NCI-H2196 treated with DMSO at 0.1 percent for 48 hours (cell line): ENCODE measurements at regions not wholly inside any gene's neighbourhood (a gene's known extent, or its start where the extent isn't known, plus 50 kb on each side); places are given as distances from the start of the nearest gene placed in this dataset.

Source experiments
- DNase-seq: peaks from one replicate; lab custom pipeline; 2025; ENCODE audit not compliant: unreplicated experiment; lab: John Stamatoyannopoulos, UW

DNA sequence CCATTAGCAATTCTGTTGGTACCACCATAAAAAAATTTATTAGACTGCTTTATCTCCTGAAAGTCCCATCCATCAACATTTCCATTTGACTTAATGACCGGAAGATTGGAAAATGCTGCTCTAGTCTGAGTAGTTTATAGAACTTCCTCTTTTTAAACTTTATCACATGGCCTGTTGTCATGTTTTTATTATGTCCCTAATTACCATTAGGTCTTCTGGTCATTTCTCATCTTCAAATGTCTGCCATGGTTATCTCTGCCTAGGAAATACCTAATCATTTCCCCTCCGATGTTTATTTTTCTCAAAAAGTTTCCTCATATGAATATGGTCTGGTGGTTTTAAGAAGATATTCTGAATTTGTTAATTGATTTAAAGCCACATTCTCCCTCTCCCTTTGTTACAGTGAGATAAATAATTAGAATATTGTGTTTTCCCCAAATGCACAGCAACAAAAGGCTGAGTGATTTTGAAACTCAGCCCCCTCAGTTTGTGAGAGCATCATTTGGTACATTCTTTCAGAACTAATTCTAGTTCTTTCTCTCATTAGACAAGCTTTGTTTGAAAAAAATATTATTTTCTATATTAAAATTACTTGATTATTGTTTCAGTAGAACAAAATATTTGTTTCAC lies 317.1 kb upstream of the ST6GAL2 start:
- no peak for DNase-seq

DNA sequence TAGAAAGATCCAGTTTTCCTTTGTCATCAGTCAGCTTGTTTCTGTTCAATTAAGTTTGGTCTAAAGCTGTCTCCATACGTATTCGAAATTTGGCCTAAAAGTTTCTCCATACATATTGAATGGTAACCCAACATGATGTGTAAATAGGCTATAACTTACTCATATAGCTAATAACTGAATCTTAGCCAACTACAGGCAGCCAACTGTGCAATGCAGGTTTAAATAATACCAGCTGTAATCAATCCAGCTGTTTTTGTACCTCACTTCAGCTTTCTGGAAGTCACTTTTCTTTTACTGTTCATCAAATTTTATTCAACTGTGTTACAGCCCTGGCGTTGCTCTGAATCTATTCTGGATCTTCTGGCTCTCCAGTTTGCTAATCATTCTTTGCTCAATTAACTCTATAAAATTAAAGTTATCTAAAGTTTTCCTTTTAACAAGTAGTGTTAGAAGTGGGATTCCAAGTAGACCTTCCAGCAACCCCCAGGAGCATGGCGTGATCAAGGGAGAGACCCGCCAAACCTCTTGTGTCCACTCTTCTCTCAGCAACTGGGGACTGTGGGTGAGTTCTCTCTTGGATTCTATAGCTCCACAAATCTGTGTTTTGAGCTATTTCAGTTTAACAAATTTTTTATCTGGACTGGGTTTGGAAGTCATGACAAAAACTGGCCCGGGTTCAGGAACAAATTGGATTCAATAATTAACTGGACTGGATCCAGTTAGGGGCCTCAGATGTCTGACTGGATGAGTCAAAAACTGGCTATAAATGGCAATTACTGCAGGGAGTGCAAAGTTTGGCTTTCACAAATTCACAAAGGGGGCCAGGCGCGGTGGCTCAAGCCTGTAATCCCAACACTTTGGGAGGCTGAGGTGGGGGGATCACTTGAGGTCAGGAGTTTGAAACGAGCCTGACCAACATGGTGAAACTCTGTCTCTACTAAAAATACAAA lies 329.7 kb upstream of the ST6GAL2 start:
- DNase-seq = no peak

DNA sequence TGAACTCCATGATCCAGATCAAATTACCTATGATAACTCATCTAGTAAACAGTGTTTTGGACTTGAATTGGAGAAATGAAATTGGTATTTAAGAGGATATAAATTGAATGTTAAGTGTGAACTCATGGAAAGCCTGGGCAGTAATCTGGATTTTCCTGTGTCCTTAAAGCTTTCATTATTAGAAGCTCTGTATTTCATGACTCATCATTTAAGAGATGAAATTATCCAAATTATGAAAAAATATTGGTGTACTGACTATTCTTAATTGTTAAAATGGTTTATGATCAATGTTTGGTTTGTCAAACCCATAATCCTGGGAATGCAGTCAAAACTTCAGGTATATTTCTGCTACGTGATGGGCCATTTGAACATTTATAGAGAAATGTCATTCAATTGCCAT lies 332.2 kb upstream of the ST6GAL2 start:
- no peak for DNase-seq

DNA sequence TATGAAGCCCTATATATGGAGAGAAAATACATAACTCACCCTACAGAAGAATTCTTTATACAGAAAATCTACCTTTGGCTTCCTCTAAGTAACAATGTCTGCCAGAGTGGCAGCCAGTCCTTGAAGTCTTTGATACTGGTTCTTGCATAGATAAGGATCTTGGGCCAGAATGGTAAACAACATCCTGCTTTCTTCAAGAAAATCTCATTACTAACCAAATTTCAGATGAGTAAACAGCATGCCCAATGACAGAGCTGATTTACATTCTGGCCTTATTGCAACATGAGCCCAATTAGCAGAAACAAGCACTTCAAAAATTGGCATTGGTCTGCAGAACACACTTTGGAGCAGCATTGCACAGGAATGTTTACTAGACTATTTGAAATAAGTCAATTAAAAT lies 336.5 kb upstream of the ST6GAL2 start:
- DNase-seq = no peak

DNA sequence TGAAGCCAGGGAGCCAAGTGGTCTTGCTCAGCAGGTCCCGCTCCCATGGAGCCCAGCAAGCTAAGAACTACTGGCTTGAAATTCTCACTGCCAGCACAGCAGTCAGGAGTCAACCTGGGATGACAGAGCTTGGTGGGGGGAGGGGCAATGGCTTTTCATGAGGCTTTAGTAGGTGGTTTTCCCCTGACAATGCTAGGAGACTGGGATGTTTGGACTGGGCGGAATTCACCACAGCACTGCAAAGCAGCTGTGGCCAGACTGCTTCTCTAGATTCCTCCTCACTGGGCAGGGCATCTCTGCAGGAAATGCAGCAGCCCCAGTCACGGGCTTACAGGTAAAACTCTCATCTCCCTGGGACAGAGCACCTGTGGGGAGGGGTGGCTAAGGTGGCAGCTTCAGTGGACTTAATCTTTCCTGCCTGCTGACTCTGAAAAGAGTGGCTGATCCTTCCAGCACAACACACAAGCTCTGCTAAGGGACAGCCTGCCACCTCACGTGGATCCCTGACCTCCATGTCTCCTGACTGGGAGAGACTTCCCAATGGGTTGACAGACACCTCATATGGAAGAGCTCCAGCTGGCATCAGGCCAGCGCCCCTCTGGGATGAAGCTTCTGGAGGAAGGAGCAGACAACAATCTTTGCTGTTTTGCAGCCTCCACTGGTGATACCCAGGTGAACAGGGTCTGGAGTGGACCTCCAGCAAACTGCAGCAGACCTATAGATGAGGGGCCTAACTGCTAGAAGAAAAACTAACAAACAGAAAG lies 349.7 kb upstream of the ST6GAL2 start:
- DNase-seq = no peak

DNA sequence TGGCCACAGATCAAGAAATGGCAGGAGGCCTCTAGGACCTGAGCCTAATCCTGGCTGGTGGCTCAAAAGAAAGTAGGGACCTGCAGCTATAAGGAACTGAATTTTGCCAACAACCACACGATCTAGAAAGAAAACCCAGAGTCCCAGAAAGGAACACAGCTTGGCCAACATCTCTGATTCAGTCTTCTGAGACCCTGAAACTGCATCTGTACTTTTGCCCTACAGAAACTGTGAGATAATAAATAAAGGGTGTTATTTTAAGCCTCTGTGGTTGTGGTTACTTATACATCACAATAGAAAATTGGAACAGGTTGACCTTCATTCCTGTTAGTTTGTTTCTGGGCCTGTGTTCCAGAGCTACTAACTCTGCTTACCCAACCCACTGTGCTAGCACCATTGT lies 356.8 kb upstream of the ST6GAL2 start:
- no peak for DNase-seq

DNA sequence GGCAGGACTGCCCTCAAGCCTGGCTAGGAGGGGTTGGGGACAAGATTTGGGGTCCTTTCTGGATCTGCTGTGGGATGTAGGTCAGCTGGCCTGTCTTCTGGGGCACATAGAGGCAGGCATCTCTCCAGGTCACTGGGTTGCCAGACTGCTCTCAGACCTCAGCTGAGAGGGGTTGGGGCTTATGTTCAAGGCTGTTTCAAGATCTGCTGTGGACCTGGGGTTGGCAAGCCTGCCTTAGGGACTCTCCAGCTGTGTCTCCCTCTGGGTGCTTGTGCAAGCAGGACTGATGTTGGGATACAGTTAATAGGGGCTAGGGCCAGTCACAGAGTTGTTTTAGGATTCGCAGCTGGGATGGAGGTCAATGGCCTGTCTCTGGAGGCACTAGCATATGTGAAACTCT lies 363.0 kb upstream of the ST6GAL2 start:
- no peak for DNase-seq

DNA sequence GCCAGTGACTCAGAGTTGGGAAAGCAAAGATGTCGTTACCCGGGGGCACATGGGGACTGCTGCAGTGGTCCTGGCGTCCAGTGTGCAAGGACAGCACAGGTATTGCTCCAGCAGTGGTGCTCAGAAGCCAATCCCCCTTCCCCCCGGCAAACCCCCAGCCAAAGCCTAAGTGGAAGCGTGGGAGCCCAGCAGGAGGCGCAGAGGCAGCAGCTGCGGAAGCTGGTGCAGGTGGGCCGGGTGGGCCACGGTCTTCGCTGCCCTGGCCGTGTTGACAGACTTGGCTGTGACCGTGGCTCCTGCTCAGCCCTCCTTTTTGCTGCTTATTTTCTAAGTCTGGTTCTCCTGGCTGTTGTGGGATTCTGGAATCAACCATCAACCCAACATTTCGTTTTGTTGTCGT lies 369.8 kb upstream of the ST6GAL2 start:
- no peak for DNase-seq

DNA sequence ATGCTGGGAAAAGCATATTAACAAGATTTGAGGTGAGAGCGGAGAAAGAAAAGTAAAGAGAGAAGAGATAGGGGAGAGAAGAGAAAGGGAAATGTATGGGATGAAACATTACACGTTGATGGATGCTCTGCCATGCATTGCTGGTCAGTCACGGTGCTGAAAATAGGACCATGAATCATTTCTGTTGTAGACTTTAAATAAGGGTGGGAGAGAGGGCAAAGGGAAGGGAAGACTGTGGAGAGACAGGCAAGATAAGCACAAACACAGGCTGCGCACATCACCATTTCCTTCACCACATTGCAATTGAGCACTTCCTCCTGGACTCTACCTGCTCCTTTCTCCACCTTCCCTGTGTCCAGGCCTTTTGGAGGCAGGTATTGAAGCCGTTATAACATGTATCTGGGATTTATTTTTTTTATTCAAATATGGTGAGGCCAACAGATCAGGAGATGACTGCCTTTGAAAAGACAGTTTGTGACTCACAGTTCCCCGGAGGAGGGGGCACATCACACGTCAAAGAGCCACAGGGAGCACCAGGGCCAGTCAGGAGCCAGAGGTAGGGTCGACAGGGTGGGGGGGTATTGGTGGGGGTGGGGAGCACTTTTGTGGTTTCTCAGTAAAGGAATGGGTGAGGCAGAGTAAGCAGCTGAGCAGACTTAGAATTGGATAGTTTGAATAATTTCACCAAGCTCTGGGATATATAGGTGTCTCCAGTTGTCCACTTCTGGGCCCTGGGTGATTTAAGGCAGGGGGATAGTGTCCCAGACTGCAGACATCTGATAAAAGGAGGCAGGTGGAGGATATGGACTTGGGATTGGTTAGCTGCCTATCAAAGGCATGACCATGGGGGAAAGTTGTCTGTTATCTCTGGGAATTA lies 372.8 kb upstream of the ST6GAL2 start:
- no peak for DNase-seq

DNA sequence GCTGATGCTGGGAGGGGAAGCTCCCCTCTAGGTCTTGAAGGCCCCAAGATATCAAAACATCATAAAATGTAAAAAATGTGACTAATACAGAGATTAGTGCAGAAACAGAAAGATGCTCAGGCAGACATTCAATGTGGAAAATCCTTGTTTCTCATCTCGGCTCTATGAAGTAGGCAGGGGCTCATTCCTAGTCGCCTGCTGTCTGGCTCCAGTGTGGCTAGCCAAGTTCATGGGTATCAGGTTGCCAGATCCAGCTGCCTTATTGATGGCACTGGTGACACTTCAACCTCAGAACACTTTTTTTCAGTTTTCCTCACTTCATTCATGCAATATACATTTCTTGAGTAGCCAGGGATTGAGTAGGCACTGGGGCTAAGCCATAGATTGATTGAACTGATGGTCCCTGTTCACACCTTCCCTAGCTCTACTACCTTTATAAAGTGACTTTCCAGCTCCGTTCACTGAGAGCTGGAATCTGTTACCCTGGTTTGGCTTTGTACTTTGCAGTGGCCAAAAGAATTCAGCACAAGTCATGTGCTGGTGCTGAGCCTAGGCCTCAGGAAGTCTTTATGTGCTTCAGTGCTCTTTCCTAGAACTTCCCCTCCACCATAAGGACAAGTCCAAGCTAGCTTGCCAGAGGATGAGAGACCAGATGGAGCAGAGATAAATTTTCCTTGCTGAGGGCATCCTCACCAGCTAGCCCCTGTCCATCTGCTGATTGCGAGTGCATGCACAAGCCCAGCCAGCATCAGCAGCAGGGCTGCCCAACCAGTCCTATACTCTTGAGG lies 373.6 kb upstream of the ST6GAL2 start:
- no peak for DNase-seq

DNA sequence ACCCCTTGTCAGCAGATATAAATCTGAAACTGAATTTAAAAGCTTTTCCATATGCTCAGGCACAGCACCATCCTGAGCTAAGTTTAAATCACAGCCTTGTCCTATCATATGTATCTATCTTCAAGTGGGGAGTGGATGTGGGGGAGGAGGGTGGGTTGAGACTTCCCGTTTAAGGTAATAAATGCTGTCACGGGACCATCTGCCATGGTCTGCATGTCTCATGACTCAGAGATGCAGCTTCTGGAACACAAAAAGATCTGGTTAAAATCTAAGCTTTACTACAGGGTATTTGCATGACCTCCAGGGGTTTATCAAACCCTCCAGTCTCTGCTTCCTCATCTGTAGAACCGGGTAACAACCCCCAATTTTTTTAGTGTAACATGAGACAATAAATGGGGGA lies 377.7 kb upstream of the ST6GAL2 start:
- DNase-seq = no peak

DNA sequence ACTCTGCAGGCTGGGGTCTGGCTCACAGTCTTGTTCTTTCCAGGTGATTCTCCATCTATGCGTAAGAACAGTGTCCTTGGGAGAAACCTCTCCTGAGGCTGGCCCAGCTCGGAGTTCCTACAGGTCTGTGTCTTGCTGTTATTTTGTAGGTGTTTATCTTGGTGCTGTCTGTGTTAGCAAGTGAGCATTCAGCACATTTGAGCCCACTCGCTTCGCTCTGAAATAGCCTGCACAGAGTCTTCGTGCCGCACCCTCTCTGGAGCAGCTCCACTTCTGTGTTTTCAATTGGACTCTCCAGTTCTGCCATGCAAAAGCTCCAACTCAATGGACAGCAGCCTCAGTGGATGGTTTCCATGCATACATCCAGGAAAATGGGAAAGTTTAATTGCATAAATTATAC lies 378.2 kb upstream of the ST6GAL2 start:
- no peak for DNase-seq

DNA sequence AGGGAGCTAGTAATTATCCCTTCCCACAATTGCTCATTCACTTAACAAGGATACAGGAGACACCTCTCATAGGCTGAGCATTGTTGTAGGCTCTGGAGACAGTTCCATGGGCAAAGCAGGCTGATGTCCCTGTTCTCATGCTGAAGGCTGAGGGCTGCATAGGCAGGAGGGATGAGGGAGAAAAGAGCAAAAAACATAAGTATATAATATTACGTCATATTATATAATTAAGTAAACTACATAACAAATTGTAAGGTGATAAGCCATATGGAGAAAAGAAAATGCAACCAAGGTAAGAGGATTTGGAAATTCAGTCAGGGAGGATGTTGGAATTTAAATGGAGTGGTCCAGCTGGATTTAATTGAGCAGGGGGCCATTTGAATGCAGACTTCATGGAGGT lies 380.6 kb upstream of the ST6GAL2 start:
- no peak for DNase-seq

DNA sequence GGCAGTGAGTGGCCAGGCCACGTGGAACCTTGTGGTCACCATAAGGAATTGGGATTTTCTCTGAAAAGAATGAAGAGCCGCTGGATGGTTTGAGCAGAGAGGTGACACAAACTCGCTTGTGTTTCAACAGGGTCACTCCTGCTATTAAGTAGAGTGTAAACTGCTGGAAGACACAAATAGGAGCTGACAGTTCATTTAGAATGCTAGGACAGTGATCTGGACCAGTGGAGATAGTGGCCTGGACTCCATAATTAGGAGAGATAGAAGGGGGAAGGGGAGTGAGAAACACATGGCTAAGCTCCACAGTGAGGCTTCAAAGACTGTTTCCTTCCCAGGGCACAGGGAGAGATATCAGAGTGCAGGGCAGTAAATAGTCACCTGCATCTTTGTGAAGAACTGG lies 381.1 kb upstream of the ST6GAL2 start:
- no peak for DNase-seq

DNA sequence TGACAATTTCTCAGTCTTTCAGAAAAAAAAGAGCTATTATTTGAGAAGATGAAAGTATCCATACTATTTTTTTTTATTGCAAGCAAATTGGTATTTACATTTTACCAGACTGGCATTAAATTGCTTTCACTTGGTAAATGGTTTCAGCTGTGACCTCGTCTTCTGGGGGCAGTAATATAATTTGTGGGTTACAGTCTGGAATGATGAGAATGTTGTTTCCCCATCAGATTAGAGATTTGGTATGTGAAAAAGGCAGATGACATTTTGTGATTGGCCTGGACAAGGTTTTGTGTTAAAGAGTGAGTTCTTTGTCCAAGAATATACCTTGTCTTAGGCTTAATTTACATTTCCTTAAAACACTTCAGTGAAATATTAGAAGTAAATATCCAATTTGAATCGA lies 390.1 kb upstream of the ST6GAL2 start:
- no peak for DNase-seq

DNA sequence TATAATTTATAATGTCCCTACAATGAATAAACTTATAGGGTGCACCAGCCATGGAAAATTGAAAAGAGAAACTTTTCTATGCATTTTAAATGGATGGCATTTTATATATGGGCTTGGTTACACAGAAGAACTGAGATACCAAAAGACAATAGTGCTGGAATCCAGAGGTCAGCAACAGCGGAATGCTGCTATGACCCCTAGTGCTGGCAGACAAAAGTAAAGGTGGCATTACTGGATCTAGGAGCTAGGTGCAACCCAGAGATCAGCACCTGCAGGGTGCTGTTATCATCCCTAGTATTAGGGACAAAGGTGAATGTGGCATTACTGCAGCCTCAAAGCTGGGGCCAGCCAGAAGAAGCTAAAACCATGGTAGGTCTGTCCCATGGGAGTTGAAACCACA lies 392.7 kb upstream of the ST6GAL2 start:
- DNase-seq = no peak

DNA sequence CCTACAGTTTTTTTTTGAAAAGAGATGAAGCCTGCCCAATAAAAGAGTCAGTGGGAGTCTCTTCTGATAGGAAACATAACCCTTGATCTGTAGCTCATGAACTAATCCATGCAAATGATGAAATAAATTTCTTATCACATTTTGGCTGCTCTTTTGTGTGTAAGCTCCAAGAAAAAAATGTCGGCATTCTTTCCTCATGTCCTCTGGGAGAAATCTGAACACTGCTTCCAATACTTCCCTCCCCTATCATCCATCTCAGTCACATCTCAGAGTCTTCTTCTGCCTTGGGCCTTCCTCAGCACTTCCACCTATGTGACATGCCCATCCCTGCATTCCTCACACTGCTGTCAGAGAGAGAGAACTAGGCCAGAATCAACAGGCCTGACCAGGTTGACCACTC lies 395.7 kb upstream of the ST6GAL2 start:
- DNase-seq = no peak

DNA sequence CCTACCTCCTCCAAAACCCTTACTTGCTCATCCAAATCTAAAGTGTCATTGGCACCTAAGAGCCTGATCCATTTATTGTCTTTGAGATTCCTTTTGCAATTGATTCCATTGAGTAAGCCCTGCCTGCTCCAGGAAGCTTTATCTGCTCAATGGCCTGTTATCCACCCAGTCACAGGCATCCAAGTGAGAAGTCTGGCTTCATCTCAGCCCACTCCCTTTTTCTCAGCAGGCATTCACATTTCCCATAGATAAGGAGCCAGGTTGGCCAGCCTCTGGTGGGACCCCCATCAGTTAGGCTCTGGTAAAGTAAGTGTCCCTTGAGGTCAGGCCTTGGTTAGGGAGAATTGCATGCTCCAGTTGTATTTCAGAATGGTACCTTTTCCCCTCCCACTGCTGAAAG lies 396.2 kb upstream of the ST6GAL2 start:
- no peak for DNase-seq

DNA sequence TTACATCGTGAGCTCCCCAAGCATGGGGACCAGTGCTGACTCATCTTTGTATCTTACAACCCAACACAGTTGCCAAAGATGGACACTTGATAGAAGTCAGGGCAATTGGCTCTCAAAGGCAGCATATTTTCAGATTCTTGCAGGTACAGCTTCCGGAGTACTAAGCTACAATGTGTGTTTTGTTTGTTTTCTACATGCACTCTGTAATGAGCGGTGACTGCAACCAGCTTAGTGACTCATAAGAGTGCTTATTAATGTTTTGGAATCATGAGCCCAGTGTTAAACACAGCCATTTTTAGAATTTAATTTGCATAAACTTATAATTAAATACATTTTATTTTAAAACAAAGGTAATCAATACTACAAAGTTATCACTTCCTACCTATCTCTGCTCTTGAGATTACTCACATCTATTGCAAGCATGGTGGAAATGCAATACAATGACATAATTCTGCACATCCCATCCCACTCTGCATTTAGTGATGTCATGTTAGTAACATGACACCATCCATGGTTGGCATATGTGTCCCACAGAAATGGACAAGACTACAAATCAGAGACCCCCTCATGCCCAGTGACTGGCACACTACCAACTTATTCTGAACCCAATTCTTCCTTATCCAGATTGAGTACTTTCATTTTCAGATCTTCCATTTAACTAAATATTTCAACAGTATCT lies 399.8 kb upstream of the ST6GAL2 start:
- DNase-seq = no peak

DNA sequence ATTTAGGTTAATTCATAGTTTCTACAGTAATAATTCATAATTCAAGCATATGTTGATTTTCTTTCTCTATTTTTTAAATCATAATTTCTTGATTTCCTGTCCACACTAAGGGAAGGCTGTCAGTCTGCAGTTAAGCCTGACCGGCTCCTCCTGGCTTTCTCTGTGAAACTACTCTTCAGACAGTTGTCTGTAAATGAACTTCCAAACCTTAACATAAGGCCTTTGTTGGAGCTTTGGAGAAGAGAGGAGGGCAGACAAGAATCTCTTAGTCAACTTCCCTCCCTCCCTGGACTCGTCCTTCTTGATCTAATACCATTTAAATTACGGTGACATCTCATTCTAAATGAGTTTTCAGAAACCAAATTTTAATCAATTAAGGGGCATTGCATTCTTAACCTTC lies 404.1 kb upstream of the ST6GAL2 start:
- no peak for DNase-seq
